Middle frontal gyrus (tissue), 1 donor: ENCODE measurements at regions not wholly inside any gene's neighbourhood (a gene's known extent, or its start where the extent isn't known, plus 50 kb on each side); places are given as distances from the start of the nearest gene placed in this dataset.

Source experiments
- DNase-seq: peaks from one replicate; pipeline ENCODE4 v3.0.0-alpha.2; 2015; ENCODE audit warnings: low spot score; ENCODE audit errors: extremely low spot score

DNA sequence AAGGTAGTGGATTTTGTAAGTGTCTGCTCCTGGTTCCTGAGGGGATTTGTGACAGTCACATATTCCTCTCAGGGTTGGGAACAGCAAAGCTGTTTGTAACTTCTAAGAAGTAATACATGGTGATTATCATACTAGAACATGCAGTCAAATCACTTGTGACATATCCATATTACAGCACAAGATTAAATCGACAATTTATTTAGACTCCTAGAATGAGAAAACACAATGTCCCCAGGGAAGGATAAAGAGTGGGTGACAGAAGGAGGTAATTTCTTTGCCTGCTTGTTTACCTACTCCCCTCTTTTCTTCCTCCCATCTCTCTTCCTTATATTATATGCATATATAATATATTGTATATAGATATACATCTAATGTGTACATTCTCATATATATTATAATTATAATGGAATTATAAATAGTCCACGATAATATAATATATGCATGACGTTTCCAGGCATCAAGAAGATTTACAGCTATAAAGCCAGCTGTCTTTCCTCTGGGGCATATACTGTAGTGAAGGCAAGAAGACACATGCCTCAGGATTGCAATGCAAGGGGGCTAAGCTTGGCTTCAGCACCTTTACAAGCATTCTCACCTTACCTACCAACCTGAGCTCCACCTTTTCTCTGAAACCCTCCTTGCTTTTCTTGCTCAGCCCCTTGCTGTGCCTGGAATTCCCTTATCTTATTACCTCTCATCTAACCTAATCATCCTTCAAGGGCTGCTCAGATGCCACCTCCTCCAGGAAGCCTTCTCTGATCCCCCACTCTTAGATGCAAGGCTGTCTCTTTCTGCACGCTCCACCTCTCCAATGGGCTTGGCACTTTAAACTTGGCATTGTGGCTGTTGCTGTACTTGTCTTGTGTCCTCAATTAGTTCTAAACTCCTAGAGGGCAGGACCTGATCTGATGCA lies 73.1 kb upstream of the PIAS1 start:
- no peak for DNase-seq

DNA sequence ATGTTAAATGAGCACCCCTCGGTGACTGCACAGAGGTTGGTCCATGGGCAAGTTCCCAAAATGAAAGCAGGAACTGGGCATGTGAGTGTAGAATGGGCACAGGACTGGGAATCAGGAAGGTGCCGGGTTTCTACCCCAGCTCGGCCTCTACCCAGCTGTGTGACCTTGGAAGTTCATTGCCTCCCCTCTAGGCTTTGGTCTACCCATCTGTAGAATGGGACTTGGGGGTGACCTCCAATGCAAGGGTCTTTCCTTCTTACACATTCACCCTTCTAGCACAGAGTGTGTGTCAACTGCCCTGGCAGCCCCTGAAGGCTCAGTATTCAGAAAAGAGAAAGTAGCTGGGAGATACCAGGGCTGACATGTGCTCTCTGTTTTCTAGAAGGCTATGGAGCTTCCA lies 72.3 kb upstream of the PIAS1 start:
- no peak for DNase-seq

DNA sequence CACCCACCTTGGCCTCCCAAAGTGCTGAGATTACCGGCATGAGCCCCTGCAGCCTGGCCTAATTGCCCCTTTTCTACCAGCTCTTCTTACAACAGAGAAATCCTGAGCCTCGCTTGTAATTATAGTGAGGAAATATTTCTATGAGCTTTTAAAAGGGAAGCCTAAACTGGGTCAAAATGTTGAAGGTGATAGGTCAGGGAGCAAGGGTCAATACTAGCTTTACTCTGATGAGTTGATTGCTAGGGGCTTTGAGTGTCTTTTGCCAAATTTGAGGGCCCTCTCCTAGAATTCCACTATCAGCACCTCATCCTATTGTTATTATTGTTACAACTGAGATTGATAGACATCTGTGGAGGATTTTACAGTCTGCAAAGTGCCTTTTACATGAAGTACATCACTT lies 62.4 kb upstream of the PIAS1 start:
- DNase-seq, result no peak

GRCh38 chr15:67992411-67992810 lies 61.7 kb upstream of the PIAS1 start:
- no peak for DNase-seq

GRCh38 chr15:67992834-67993233 lies 61.3 kb upstream of the PIAS1 start:
- no peak for DNase-seq

GRCh38 chr15:67997996-67998395 lies 56.1 kb upstream of the PIAS1 start:
- DNase-seq, result no peak

DNA sequence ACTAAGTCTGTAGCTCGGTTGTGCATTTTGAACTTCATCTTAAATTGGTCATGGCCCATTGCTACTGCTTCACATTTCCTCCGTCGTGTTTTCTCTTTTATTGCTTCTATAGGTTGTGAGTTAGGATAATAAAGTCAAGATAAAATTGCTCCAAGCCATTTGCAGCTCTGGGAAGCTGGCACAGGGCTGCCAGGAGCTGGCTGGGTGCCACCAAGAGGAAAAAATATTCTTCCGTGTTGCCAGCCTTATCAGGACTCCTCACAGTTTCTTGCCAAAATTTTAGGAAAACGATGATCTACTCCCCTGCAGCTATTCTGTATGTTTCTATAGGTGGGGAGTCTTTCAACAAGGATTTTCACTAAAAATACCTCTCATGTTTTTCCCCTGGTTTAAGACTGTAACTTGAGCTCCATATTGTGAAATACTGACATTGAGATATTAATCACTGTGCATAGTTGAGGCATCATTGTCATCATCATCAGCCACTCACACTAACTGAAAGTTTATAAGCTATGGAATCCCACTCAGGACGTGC lies 55.4 kb upstream of the PIAS1 start:
- no peak for DNase-seq

DNA sequence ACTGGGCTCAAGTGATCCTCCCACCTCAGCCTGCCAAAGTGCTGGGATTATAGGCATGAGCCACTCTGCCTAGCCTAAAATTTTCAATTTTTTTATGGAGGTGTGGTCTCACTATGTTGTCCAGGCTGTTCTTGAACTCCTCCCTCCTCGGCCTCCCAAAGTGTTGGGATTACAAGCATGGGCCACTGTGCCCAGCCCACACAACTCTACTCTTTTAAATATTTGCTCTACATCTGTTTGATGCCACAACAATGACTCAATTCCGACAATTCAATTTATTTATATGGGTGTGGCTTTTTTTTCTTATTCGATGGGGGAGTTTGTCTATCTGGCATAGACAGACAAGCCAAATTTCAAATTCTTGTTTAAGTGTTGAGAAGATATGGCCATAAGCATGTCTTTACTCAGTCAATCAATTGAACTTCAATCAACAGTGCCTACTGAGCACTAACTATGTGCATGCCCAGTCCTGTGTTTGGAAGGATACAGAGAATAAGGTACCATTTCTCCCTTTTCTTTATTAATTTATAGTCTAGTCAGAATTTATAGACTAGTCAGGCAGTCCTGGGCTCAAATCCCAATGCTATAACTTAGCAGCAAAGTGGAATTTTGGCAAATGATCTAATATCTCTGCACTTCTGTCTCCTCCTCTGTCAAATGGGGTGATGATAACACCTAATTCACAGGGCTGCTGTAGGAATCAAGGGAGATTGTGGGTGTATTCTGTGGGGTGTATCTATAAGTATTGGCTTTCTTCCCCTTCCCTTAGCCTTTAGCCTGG lies 54.6 kb upstream of the PIAS1 start:
- no peak for DNase-seq

DNA sequence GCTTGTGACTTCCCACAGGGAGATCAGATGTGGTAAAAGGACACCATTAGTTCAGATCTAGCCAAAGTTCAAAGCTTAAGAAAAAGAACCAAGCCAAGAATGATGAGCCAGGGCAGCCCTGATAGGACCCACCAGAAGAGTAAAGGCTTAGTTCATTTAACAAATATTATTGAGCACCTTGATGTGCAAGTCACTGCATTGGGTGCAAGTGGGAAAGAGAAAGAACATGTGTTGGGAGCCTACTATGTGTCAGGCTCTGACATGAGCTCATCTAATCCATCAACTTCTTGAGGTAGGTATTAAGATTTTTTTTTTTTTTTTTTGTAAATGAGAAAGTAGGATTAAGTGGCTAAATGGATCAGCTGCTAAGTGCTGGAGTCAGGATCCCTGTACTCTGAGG lies 53.4 kb upstream of the PIAS1 start:
- DNase-seq, result no peak

- DNase-seq, result no peak
Measured at GRCh38 chr15:68001811-68002210, 52.3 kb upstream of the PIAS1 start.

DNA sequence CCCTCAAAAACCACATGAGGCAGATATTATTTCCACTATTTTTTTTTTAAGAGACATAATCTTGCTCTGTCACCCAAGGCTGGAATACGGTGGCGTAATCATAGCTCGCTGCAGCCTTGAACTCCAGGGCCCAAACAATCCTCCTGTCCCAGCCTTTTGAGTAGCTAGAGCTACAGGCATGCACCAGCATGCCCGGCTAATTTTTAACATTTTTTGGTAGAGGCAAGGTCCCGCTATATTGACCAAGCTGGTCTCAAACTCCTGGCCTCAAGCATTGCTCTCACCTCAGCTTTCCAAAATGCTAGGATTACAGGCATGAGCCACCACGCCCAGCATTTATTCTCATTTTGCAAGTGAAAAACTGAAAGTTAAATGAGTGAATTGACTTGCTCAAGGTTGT lies 50.8 kb upstream of the PIAS1 start:
- DNase-seq, result no peak
